PC-9 (cell line): ENCODE measurements at regions not wholly inside any gene's neighbourhood (a gene's known extent, or its start where the extent isn't known, plus 50 kb on each side); places are given as distances from the start of the nearest gene placed in this dataset.
"Not testable (repeated sequence)": the region's sequence is repeated elsewhere in the genome, so short reads cannot be mapped to it uniquely, and the experiment has no call there.

Experiments
- BruUV-seq: library from RNA; stranded (reverse); fragments of 400-500 nt; replicated peaks from 2 replicates; lab custom pipeline; 2021; lab: Mats Ljungman, UMichigan
- CTCF ChIA-PET: fragments of 300-600 bp; sonication (Branson Sonifier 250); formaldehyde crosslinking; loops from one replicate; lab custom pipeline; 2022; ENCODE audit warnings: antibody characterized with exemption; lab: Charles Lee
- POLR2A ChIA-PET: fragments of 300-600 bp; sonication (Branson Sonifier 250); formaldehyde crosslinking; loops from one replicate; lab custom pipeline; 2022; ENCODE audit warnings: antibody characterized with exemption; ENCODE audit not compliant: unreplicated experiment; lab: Charles Lee
- DNase-seq, 2 experiments: peaks; one replicate each; pipeline versions ENCODE4 v3.0.0 to v3.0.0-alpha.2; 2015 to 2022; ENCODE audit warnings: mixed read lengths in 1 of 2
- H2AFZ ChIP-seq: fragments of 200-600 bp; sonication (generic); 2 replicates; pipeline ENCODE4 v1.8.1; 2017; ENCODE audit warnings: antibody characterized with exemption
- H3F3A ChIP-seq: fragments of 200-600 bp; sonication (generic); 2 replicates; pipeline ENCODE4 v1.8.1; 2017; ENCODE audit warnings: antibody characterized with exemption, mild to moderate bottlenecking, low read depth; ENCODE audit not compliant: insufficient read depth
- H3K27ac ChIP-seq: fragments of 200-600 bp; sonication (generic); 2 replicates; pipeline ENCODE4 v1.6.1; 2016; ENCODE audit warnings: mixed run types
- H3K27me3 ChIP-seq: fragments of 200-600 bp; sonication (generic); 2 replicates; pipeline ENCODE4 v1.6.1; 2016; ENCODE audit warnings: low read depth, mixed run types; ENCODE audit not compliant: insufficient read depth
- H3K36me3 ChIP-seq: fragments of 200-600 bp; sonication (generic); 2 replicates; pipeline ENCODE4 v1.6.1; 2016; ENCODE audit warnings: low read depth, mixed run types
- H3K4me1 ChIP-seq: fragments of 200-600 bp; sonication (generic); replicated peaks from 2 replicates; pipeline ENCODE4 v1.6.1; 2016; ENCODE audit warnings: mixed run types; ENCODE audit not compliant: insufficient read depth
- H3K4me2 ChIP-seq: fragments of 200-600 bp; sonication (generic); 2 replicates; pipeline ENCODE4 v1.6.1; 2017; ENCODE audit warnings: mixed run types
- H3K4me3 ChIP-seq: fragments of 200-600 bp; sonication (generic); 2 replicates; pipeline ENCODE4 v1.6.1; 2016; ENCODE audit warnings: mixed run types
- H3K79me2 ChIP-seq: fragments of 200-600 bp; sonication (generic); 2 replicates; pipeline ENCODE4 v1.6.1; 2017; ENCODE audit warnings: low read depth, mixed run types
- H3K9me2 ChIP-seq: fragments of 200-600 bp; sonication (generic); 2 replicates; pipeline ENCODE4 v1.8.1; 2017; ENCODE audit warnings: mild to moderate bottlenecking; ENCODE audit not compliant: insufficient read depth
- H3K9me3 ChIP-seq: fragments of 200-600 bp; sonication (generic); 2 replicates; pipeline ENCODE4 v1.8.1; 2016; ENCODE audit warnings: low read depth; ENCODE audit not compliant: insufficient read depth
- H4K20me1 ChIP-seq: fragments of 200-600 bp; sonication (generic); 2 replicates; pipeline ENCODE4 v1.8.1; 2017; ENCODE audit not compliant: insufficient read depth
- CTCF ChIP-seq: fragments of 200-600 bp; sonication (generic); conservative IDR thresholded peaks from 2 replicates; pipeline ENCODE4 v1.6.1; 2017; ENCODE audit warnings: mixed run types, antibody characterized with exemption, mild to moderate bottlenecking, moderate library complexity
- EZH2 ChIP-seq: fragments of 200-600 bp; sonication (generic); IDR thresholded peaks from 2 replicates; pipeline ENCODE4 v1.8.0; 2017; ENCODE audit warnings: antibody characterized with exemption, low read depth
- intact Hi-C: fragments of 100-400 bp; cut with micrococcal nuclease; formaldehyde crosslinking; loops from one replicate; pipeline ENCODE4 v1.10.0; 2022; ENCODE audit not compliant: unreplicated experiment

GRCh38 chr5:101458587-101458986, 555.5 kb upstream of the ST8SIA4 start:
- ChIA-PET POLR2A (no interaction called here), CTCF (no interaction called here)
- H3F3A ChIP-seq: no peaks in the 10 kb centered on the region
- H3K79me2 ChIP-seq: no peaks in the 10 kb centered on the region
- no peaks in the 10 kb centered on the region for H3K36me3 ChIP-seq
- H2AFZ ChIP-seq: no peak overlapping the region
- no peaks in the 10 kb centered on the region for H3K9me2 ChIP-seq
- intact Hi-C loops: no loop called here
- no peak for TF ChIP-seq EZH2
- TF ChIP-seq CTCF: no peak
- no peak overlapping the region for H3K4me3 ChIP-seq
- H3K27ac ChIP-seq: no peak overlapping the region
- no TSS peak for BruUV-seq
- H3K4me1 ChIP-seq: no peaks in the 10 kb centered on the region
- H3K4me2 ChIP-seq: no peak overlapping the region
- DNase-seq: no peak
- H4K20me1 ChIP-seq: no peaks in the 10 kb centered on the region
- H3K9me3 ChIP-seq: no peaks in the 10 kb centered on the region
- H3K27me3 ChIP-seq: no peaks in the 10 kb centered on the region

GRCh38 chr5:101455851-101456250, 552.8 kb upstream of the ST8SIA4 start:
- intact Hi-C loops: no loop called here
- Histone ChIP-seq H3K4me1 (no peaks in the 10 kb centered on the region), H3K79me2 (no peaks in the 10 kb centered on the region), H3K9me3 (no peaks in the 10 kb centered on the region), H4K20me1 (no peaks in the 10 kb centered on the region), H3K36me3 (no peaks in the 10 kb centered on the region), H3K4me2 (no peak overlapping the region), H2AFZ (no peak overlapping the region), H3K4me3 (no peak overlapping the region), H3K27ac (no peak overlapping the region), H3F3A (no peaks in the 10 kb centered on the region), H3K27me3 (no peaks in the 10 kb centered on the region), H3K9me2 (no peaks in the 10 kb centered on the region)
- no peak for TF ChIP-seq EZH2
- TF ChIP-seq CTCF: no peak
- CTCF ChIA-PET: no interaction called here
- no TSS peak for BruUV-seq
- POLR2A ChIA-PET: no interaction called here
- DNase-seq: no peak

GRCh38 chr5:101455048-101455447, 552.0 kb upstream of the ST8SIA4 start:
- POLR2A ChIA-PET: no interaction called here

GRCh38 chr5:101442281-101442680, 539.2 kb upstream of the ST8SIA4 start:
- H3K4me1 ChIP-seq, H3K27me3 ChIP-seq, BruUV-seq, H3K4me2 ChIP-seq, H3K9me3 ChIP-seq, H2AFZ ChIP-seq, intact Hi-C loops, CTCF ChIA-PET, H3K27ac ChIP-seq, H3K79me2 ChIP-seq, H3K4me3 ChIP-seq, POLR2A ChIA-PET, H3K36me3 ChIP-seq, H3F3A ChIP-seq, H4K20me1 ChIP-seq, H3K9me2 ChIP-seq: not testable (repeated sequence)
- peak in 1 of 2 experiments; percentile 3 for DNase-seq

More at GRCh38 chr5:101455048-101455447, 552.0 kb upstream of the ST8SIA4 start:
- no peak overlapping the region for H3K27ac ChIP-seq
- DNase-seq: no peak
- no peaks in the 10 kb centered on the region for H4K20me1 ChIP-seq
- TF ChIP-seq EZH2: no peak
- TF ChIP-seq CTCF: no peak
- H3K9me2 ChIP-seq: no peaks in the 10 kb centered on the region
- H3F3A ChIP-seq: no peaks in the 10 kb centered on the region
- CTCF ChIA-PET: no interaction called here
- H3K9me3 ChIP-seq: no peaks in the 10 kb centered on the region
- BruUV-seq: no TSS peak
- no peaks in the 10 kb centered on the region for H3K36me3 ChIP-seq
- H2AFZ ChIP-seq: no peak overlapping the region
- no peaks in the 10 kb centered on the region for H3K27me3 ChIP-seq
- intact Hi-C loops: no loop called here
- H3K4me2 ChIP-seq: no peak overlapping the region
- H3K79me2 ChIP-seq: no peaks in the 10 kb centered on the region
- H3K4me1 ChIP-seq: no peaks in the 10 kb centered on the region
- no peak overlapping the region for H3K4me3 ChIP-seq
